SK-N-SH (cell line): ENCODE measurements at regions not wholly inside any gene's neighbourhood (a gene's known extent, or its start where the extent isn't known, plus 50 kb on each side); places are given as distances from the start of the nearest gene placed in this dataset.

Experiments used
- CTCF ChIA-PET: fragments of 300-600, 350-600 bp; formaldehyde crosslinking; extraction: SDS; loops from one replicate; lab custom pipeline; 2021; lab: Yijun Ruan, JAX
- POLR2A ChIA-PET: fragments of 350-600 bp; sonication (Branson Sonifier 250); formaldehyde crosslinking; extraction: SDS; loops from one replicate; lab custom pipeline; 2020; ENCODE audit warnings: antibody characterized with exemption, inconsistent platforms; lab: Yijun Ruan, JAX
- DNase-seq: peaks from one replicate; pipeline ENCODE4 v3.0.0; 2012
- H2AFZ ChIP-seq: fragments of 200-600 bp; sonication (generic); 2 replicates; pipeline ENCODE4 v1.8.1; 2016; ENCODE audit warnings: antibody characterized with exemption, mild to moderate bottlenecking, low read depth
- H3F3A ChIP-seq: fragments of 200-600 bp; sonication (generic); replicated peaks from 2 replicates; pipeline ENCODE3; 2016; ENCODE audit warnings: antibody characterized with exemption, mild to moderate bottlenecking; ENCODE audit not compliant: insufficient read depth
- H3K27ac ChIP-seq, 2 experiments: fragments of 200-500 bp in 1 of 2; fragments of 200-600 bp in 1 of 2; sonication (Bioruptor generic) in 1 of 2; sonication (generic), shearing (Covaris generic) in 1 of 2; 2 replicates each; pipeline versions ENCODE4 v1.5.1 to v1.6.1; 2014 to 2016; ENCODE audit warnings: low read depth in 2 of 2, inconsistent platforms in 1 of 2, low read length in 1 of 2, mild to moderate bottlenecking in 1 of 2, mixed read lengths in 1 of 2
- H3K27me3 ChIP-seq: fragments of 200-600 bp; sonication (generic), shearing (Covaris generic); 2 replicates; pipeline ENCODE4 v1.6.1; 2016; ENCODE audit warnings: mixed run types; ENCODE audit not compliant: insufficient read depth
- H3K36me3 ChIP-seq, 2 experiments: fragments of 200-500 bp in 1 of 2; fragments of 200-600 bp in 1 of 2; sonication (Bioruptor generic) in 1 of 2; sonication (generic) in 1 of 2; replicated peaks in 1 of 2; 2 replicates each; pipeline versions ENCODE3 to v1.5.1; 2014 to 2016; ENCODE audit warnings: low read length in 1 of 2, mild to moderate bottlenecking in 1 of 2; ENCODE audit not compliant: insufficient read depth in 2 of 2, control insufficient read depth in 1 of 2
- H3K4me1 ChIP-seq, 2 experiments: fragments of 200-500 bp in 1 of 2; fragments of 200-600 bp in 1 of 2; sonication (Bioruptor generic) in 1 of 2; sonication (generic), shearing (Covaris generic) in 1 of 2; 2 replicates each; pipeline versions ENCODE4 v1.5.1 to v1.6.1; 2014 to 2016; ENCODE audit warnings: low read depth in 1 of 2, low read length in 1 of 2, mixed run types in 1 of 2; ENCODE audit not compliant: insufficient read depth in 2 of 2, control insufficient read depth in 1 of 2
- H3K4me2 ChIP-seq: fragments of 200-600 bp; sonication (generic), shearing (Covaris generic); 2 replicates; pipeline ENCODE4 v1.6.1; 2017; ENCODE audit warnings: mixed run types
- H3K4me3 ChIP-seq, 2 experiments: fragments of 200-500 bp in 1 of 2; fragments of 200-600 bp in 1 of 2; sonication (Bioruptor generic) in 1 of 2; sonication (generic), shearing (Covaris generic) in 1 of 2; 2 replicates each; pipeline versions ENCODE4 v1.5.1 to v1.8.1; 2014 to 2016; ENCODE audit warnings: low read depth in 2 of 2, inconsistent platforms in 1 of 2, low read length in 1 of 2, mild to moderate bottlenecking in 1 of 2, mixed read lengths in 1 of 2, moderate library complexity in 1 of 2
- H3K79me2 ChIP-seq: fragments of 200-600 bp; sonication (generic); 2 replicates; pipeline ENCODE4 v1.8.1; 2017; ENCODE audit warnings: mild to moderate bottlenecking; ENCODE audit not compliant: insufficient read depth
- H3K9ac ChIP-seq: fragments of 200-600 bp; sonication (generic); 2 replicates; pipeline ENCODE4 v1.6.1; 2017; ENCODE audit warnings: mixed run types
- H3K9me2 ChIP-seq: fragments of 200-600 bp; sonication (generic); 2 replicates; pipeline ENCODE4 v1.6.1; 2017; ENCODE audit warnings: mixed run types
- H3K9me3 ChIP-seq: fragments of 200-600 bp; sonication (generic); 2 replicates; pipeline ENCODE4 v1.6.1; 2017; ENCODE audit warnings: mixed run types, mild to moderate bottlenecking, moderate library complexity
- H4K20me1 ChIP-seq: fragments of 200-600 bp; sonication (generic); 2 replicates; pipeline ENCODE4 v1.6.1; 2017; ENCODE audit warnings: mild to moderate bottlenecking, mixed run types; ENCODE audit not compliant: insufficient read depth
- CTCF ChIP-seq: fragments of 200-600 bp; sonication (generic); IDR thresholded peaks from 2 replicates; pipeline ENCODE4 v1.6.1; 2017; ENCODE audit warnings: antibody characterized with exemption, mild to moderate bottlenecking, moderate library complexity
- ELF1 ChIP-seq: IDR thresholded peaks from 2 replicates; pipeline ENCODE4 v1.4.0; 2012
- EZH2phosphoT487 ChIP-seq: fragments of 200-600 bp; sonication (generic); IDR thresholded peaks from 2 replicates; pipeline ENCODE4 v1.6.1; 2017; ENCODE audit warnings: low read depth, mixed run types, mild to moderate bottlenecking, antibody characterized with exemption, moderate library complexity, borderline replicate concordance
- FOXJ3 ChIP-seq: sonication (generic); formaldehyde crosslinking; IDR thresholded peaks from 2 replicates; pipeline ENCODE4 v1.5.1; 2020; ENCODE audit warnings: mild to moderate bottlenecking, missing genetic modification reagents
- GABPA ChIP-seq: IDR thresholded peaks from 2 replicates; pipeline ENCODE4 v1.4.0; 2012; ENCODE audit warnings: low read depth, mild to moderate bottlenecking
- GATA2 ChIP-seq: sonication (generic); formaldehyde crosslinking; IDR thresholded peaks from 2 replicates; pipeline ENCODE4 v1.5.0; 2020; ENCODE audit warnings: mild to moderate bottlenecking, missing genetic modification reagents
- IRF3 ChIP-seq: fragments of 150-350 bp; IDR thresholded peaks from 2 replicates; pipeline ENCODE4 v1.6.1; 2016; ENCODE audit warnings: mild to moderate bottlenecking, low read depth, low read length
- MAX ChIP-seq: IDR thresholded peaks from 2 replicates; pipeline ENCODE4 v1.4.0; 2012; ENCODE audit warnings: low read depth
- MEF2A ChIP-seq: IDR thresholded peaks from 2 replicates; pipeline ENCODE4 v1.4.0; 2012; ENCODE audit warnings: low read depth, borderline replicate concordance
- MXI1 ChIP-seq: IDR thresholded peaks from 2 replicates; pipeline ENCODE4 v1.6.1; 2012; ENCODE audit warnings: mild to moderate bottlenecking, low read depth, low read length, improper control_type of control experiment
- NFIC ChIP-seq: IDR thresholded peaks from 2 replicates; pipeline ENCODE4 v1.4.0; 2012; ENCODE audit warnings: borderline replicate concordance
- RAD21 ChIP-seq: IDR thresholded peaks from 2 replicates; pipeline ENCODE4 v1.6.1; 2012; ENCODE audit warnings: mild to moderate bottlenecking, low read length
- RFX5 ChIP-seq: IDR thresholded peaks from 2 replicates; pipeline ENCODE4 v1.6.1; 2012; ENCODE audit warnings: mild to moderate bottlenecking, improper control_type of control experiment, low read length
- RXRA ChIP-seq: IDR thresholded peaks from 2 replicates; pipeline ENCODE4 v1.4.0; 2012; ENCODE audit warnings: low read depth, mild to moderate bottlenecking, borderline replicate concordance
- SMC3 ChIP-seq: IDR thresholded peaks from 2 replicates; pipeline ENCODE4 v1.6.1; 2012; ENCODE audit warnings: low read depth, low read length, improper control_type of control experiment
- TAF1 ChIP-seq: IDR thresholded peaks from 2 replicates; pipeline ENCODE4 v1.6.1; 2012; ENCODE audit warnings: low read depth, mild to moderate bottlenecking, low read length, moderate library complexity, borderline replicate concordance
- TCF12 ChIP-seq: IDR thresholded peaks from 2 replicates; pipeline ENCODE4 v1.4.0; 2012
- USF1 ChIP-seq: IDR thresholded peaks from 2 replicates; pipeline ENCODE4 v1.4.0; 2012; ENCODE audit warnings: low read depth, borderline replicate concordance
- USF2 ChIP-seq: fragments of 150-350 bp; IDR thresholded peaks from 2 replicates; pipeline ENCODE4 v1.6.1; 2017; ENCODE audit warnings: antibody characterized with exemption, low read length, low read depth, borderline replicate concordance
- YY1 ChIP-seq: IDR thresholded peaks from 2 replicates; pipeline ENCODE4 v1.4.0; 2012; ENCODE audit warnings: low read depth, mild to moderate bottlenecking
- ZBTB33 ChIP-seq: IDR thresholded peaks from 2 replicates; pipeline ENCODE4 v1.4.0; 2012; ENCODE audit warnings: low read depth, borderline replicate concordance
- WGBS: methylation state at CpG from one replicate; pipeline ENCODE4 v1.1.6; 2017; ENCODE audit warnings: low lambda C conversion rate; 5-methylcytosine and 5-hydroxymethylcytosine counted together

GRCh38 chr2:41703123-41703522 lies 344.7 kb upstream of the PKDCC start:
- no peaks in the 10 kb centered on the region for H3K27me3 ChIP-seq
- DNase-seq: no peak
- POLR2A ChIA-PET: no interaction called here
- no peak for TF ChIP-seq SMC3
- TF ChIP-seq MXI1: no peak
- TF ChIP-seq CTCF: no peak
- TF ChIP-seq EZH2phosphoT487: no peak
- no peak for TF ChIP-seq RAD21
- no peak for TF ChIP-seq GABPA
- TF ChIP-seq FOXJ3 (CRISPR knock-in tag): no peak
- TF ChIP-seq, all 33 proteins: peak for 0
- Histone ChIP-seq H3K4me1 (peaks cover 0 to 4% of the 10 kb centered on the region in 2 experiments; a peak in 1 of 4 replicates), H3K27ac (no peak overlapping the region), H4K20me1 (no peaks in the 10 kb centered on the region), H2AFZ (no peak overlapping the region), H3K9me3 (no peaks in the 10 kb centered on the region), H3K79me2 (no peaks in the 10 kb centered on the region), H3K9me2 (no peaks in the 10 kb centered on the region), H3K9ac (no peak overlapping the region), H3K36me3 (no peaks in the 10 kb centered on the region), H3F3A (no peaks in the 10 kb centered on the region), H3K4me2 (no peak overlapping the region), H3K4me3 (no peak overlapping the region)
- CTCF ChIA-PET: interaction anchor here (1.3 to 6.3 kb wide), 5 partner anchors 83 to 1790 kb away, joined by 3 to 133 read pairs (median 6); no protein-coding TSS in a partner anchor
- WGBS: 8% methylated on average over 2 of the region's 2 CpGs

GRCh38 chr2:41705634-41706033 lies 342.2 kb upstream of the PKDCC start:
- POLR2A ChIA-PET: no interaction called here
- DNase-seq: no peak
- no peak for TF ChIP-seq SMC3
- no peak for TF ChIP-seq EZH2phosphoT487
- no peak for TF ChIP-seq FOXJ3 (CRISPR knock-in tag)
- no peak for TF ChIP-seq USF2
- no peak for TF ChIP-seq TAF1
- no peak for TF ChIP-seq NFIC
- no peak for TF ChIP-seq RFX5
- TF ChIP-seq MEF2A: no peak
- no peak for TF ChIP-seq GATA2 (CRISPR knock-in tag)
- TF ChIP-seq MAX: no peak
- TF ChIP-seq MXI1: no peak
- no peak for TF ChIP-seq IRF3
- TF ChIP-seq ELF1: no peak
- TF ChIP-seq RXRA: no peak
- no peak for TF ChIP-seq YY1
- TF ChIP-seq TCF12: no peak
- no peak for TF ChIP-seq ZBTB33
- no peak for TF ChIP-seq USF1
- Histone ChIP-seq H3K9ac (no peak overlapping the region), H3K9me2 (no peaks in the 10 kb centered on the region), H2AFZ (no peak overlapping the region), H3K4me3 (no peak overlapping the region), H3K4me1 (no peaks in the 10 kb centered on the region; a peak in 1 of 4 replicates), H3K9me3 (no peaks in the 10 kb centered on the region), H3K27me3 (no peaks in the 10 kb centered on the region), H3F3A (no peaks in the 10 kb centered on the region), H3K27ac (no peak overlapping the region), H3K79me2 (no peaks in the 10 kb centered on the region), H4K20me1 (no peaks in the 10 kb centered on the region), H3K36me3 (no peaks in the 10 kb centered on the region), H3K4me2 (no peak overlapping the region)
- WGBS: 52% methylated on average over 4 of the region's 4 CpGs
- CTCF ChIA-PET: no interaction called here
